NCI-H1105 (cell line): ENCODE measurements at regions not wholly inside any gene's neighbourhood (a gene's known extent, or its start where the extent isn't known, plus 50 kb on each side); places are given as distances from the start of the nearest gene placed in this dataset.

Experiments used
- DNase-seq: peaks from one replicate; lab custom pipeline; 2025; lab: John Stamatoyannopoulos, UW

GRCh38 chr20:60321601-60322000 lies 363.4 kb downstream of the CDH26 start:
- no peak for DNase-seq

DNA sequence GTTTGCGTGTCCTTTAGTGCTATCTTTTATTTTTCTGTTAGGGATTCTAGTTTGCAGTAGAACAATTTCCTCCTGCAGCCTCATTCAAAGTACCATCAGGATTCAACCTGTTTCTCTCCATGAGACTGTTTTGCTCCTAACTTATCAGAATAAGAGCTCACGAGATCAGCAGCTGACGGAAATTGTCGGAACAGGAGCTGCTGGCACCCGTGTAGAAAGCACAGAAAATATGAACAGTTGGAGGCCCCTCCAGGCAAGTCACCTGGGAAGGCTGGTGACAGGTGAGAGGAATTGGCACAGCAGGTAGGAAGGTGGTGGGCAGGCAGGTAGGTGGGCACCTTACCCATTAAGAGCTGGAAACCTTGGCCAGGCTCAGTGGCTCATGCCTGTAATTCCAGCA lies 368.6 kb downstream of the CDH26 start:
- DNase-seq: no peak

DNA sequence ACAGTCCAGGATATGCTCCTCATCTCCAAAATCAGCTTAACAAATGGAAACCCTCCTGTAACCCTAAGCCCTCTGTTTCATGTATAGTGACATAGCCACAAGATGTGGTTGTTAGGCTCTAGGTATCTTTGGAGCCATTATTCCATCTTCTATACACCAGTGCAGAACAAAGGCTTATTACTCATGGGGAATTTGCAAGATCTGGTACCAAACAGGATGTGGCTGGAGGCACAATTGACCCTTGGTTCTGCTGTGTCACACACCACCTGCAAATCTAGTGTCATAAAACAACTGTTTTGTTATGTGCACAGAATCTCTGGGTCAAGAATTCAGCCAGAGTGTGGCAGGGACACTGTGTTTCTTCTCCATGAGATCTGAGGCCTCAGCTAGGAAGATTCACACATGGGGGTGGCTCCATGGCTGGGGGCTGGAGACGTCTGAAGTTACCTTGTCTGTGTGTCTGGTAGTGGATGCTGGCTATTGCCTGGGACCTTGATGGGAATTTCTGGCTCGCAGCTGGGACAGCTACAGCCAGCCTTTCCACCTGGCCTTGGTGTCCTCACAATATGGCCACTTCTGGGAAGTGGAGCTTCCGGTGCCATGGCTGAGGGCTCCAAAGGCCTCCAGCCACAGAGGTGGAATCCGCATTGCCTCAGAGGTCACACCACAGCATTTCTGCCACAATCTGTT lies 369.9 kb downstream of the CDH26 start:
- DNase-seq: no peak

DNA sequence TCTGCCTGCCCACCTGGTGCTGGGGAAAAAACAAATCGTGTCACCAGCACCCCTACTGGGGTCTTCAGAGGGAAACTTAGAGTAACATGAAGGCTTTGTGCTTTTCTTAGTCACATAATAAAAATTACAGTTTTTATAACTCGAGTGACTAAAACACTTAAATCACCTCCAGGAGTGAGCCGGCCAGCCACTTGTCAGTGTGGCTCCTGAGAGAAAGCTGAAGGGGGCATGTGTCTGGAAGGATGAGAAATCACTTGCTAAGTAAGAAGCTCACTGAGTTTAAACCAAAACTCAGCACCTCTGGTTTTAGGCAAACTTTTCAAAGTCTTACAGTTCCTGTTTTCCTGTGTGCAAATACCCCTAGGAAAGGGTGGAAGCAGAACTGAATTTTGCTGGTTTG lies 372.2 kb downstream of the CDH26 start:
- no peak for DNase-seq

- DNase-seq: no peak
Observed at GRCh38 chr20:60331688-60332300, 373.6 kb downstream of the CDH26 start.

- no peak for DNase-seq
Observed at GRCh38 chr20:60332523-60332922, 374.3 kb downstream of the CDH26 start.

GRCh38 chr20:60334911-60335310 lies 376.7 kb downstream of the CDH26 start:
- no peak for DNase-seq

DNA sequence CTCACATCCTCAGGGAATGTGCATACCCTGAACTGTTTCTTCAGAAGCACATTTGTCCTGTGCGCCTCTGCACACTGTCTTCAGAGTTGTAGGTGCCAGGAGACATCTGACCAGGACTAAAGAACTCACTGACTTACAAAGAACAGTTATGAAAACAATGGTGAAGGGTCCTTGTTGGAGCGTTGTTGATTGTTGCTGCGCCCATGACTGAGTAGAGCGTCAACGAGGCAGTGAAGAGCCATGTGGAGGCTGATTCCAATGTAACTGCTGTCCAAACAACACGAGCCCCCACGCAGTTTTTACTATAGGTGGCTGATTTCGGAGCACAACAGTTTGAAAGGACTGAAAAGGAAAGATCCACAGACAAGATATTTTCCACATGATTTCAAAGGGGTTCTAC lies 380.3 kb downstream of the CDH26 start:
- no peak for DNase-seq

GRCh38 chr20:60339738-60340137 lies 381.5 kb downstream of the CDH26 start:
- no peak for DNase-seq

- no peak for DNase-seq
Observed at GRCh38 chr20:60340232-60340631, 382.0 kb downstream of the CDH26 start.

GRCh38 chr20:60341062-60341461 lies 382.8 kb downstream of the CDH26 start:
- no peak for DNase-seq

- no peak for DNase-seq
Observed at GRCh38 chr20:60345106-60345505, 386.9 kb downstream of the CDH26 start.

- no peak for DNase-seq
Observed at GRCh38 chr20:60349418-60349817, 391.2 kb downstream of the CDH26 start.

GRCh38 chr20:60352017-60352416 lies 393.8 kb downstream of the CDH26 start:
- no peak for DNase-seq

DNA sequence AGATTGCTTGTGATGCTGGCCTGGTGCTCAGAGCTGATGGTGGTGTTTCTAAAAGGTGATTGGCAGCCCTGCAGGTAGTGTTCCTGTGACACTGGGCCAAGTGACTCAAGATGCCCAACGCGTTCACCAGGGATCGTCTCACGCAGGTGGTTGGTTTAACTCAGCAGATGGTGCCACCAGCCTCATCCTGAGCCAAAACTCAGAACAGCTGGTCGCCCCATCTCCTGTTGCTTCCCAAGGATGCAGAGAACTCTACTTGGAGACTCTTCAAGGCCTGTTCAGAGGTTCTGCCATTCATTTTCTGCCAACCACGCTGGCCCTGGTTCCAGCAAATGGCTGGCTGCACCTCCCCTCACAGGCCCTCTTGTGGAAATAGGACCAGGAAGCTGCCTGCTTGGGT lies 394.4 kb downstream of the CDH26 start:
- DNase-seq: no peak

GRCh38 chr20:60354024-60354580 lies 395.9 kb downstream of the CDH26 start:
- no peak for DNase-seq

- no peak for DNase-seq
Observed at GRCh38 chr20:60358101-60358500, 399.9 kb downstream of the CDH26 start.

DNA sequence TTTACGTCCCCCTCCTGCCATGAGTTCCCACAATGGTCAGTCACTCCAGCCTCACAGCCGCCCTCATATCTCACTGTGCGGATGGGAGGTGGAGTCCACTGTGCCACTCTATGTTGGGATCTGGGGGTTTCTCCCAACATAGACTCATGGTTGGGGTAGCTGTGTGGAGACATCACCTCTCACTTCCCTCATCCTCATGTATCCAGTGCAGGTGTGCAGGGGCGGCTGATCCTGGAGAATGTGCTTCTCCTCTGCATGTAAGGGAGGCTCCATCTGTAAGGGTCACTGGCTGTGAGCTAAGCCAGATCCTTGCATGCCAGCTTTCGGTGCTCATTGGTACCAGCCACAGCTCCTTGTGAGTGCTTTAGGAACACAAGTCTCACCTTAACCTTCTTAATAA lies 400.8 kb downstream of the CDH26 start:
- no peak for DNase-seq

- DNase-seq: no peak
Observed at GRCh38 chr20:60361761-60362395, 403.7 kb downstream of the CDH26 start.

- no peak for DNase-seq
Observed at GRCh38 chr20:60362531-60362930, 404.3 kb downstream of the CDH26 start.

- no peak for DNase-seq
Observed at GRCh38 chr20:60363698-60364097, 405.5 kb downstream of the CDH26 start.

GRCh38 chr20:60365064-60365666 lies 406.9 kb downstream of the CDH26 start:
- DNase-seq: no peak

DNA sequence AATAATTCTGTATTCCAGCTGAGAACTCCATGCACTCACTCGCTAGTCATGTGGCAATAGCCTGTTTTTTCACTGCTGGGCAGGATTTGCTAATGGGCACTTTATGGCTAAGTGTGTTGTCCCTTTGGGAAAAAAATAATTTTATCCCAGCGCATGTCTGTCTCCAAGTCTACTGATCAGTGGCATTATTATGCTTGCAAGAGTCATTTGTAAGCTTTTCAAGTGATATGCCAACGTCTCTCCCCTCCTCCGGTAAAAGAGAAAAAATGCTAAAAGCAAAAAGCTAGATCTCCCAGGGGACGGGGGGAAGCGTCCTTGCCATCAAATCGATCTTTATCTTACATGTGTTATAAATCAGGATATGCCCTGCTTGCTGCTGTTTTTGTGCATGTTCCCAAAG lies 407.7 kb downstream of the CDH26 start:
- no peak for DNase-seq
